ENCODE measurements at regions not wholly inside any gene's neighbourhood (a gene's known extent, or its start where the extent isn't known, plus 50 kb on each side); places are given as distances from the start of the nearest gene placed in this dataset.
A peak's percentile ranks its signal among the peaks of the same experiment; 100 is the strongest.

GRCh38 chr7:19982841-19983835, 209.7 kb upstream of the TMEM196 start:
- CTCF ChIA-PET: no interaction called here
- DNase-seq: peak in 1 of 2 experiments; percentile 44

GRCh38 chr7:19973581-19973980, 200.2 kb upstream of the TMEM196 start:
- POLR2A ChIA-PET (ENCODE audit: unreplicated experiment): no interaction called here
- no peaks in the 10 kb centered on the region for H3K79me2 ChIP-seq (ENCODE audit: low read depth)

More at GRCh38 chr7:19982841-19983835, 209.7 kb upstream of the TMEM196 start:
- TF ChIP-seq, protein P1, sequence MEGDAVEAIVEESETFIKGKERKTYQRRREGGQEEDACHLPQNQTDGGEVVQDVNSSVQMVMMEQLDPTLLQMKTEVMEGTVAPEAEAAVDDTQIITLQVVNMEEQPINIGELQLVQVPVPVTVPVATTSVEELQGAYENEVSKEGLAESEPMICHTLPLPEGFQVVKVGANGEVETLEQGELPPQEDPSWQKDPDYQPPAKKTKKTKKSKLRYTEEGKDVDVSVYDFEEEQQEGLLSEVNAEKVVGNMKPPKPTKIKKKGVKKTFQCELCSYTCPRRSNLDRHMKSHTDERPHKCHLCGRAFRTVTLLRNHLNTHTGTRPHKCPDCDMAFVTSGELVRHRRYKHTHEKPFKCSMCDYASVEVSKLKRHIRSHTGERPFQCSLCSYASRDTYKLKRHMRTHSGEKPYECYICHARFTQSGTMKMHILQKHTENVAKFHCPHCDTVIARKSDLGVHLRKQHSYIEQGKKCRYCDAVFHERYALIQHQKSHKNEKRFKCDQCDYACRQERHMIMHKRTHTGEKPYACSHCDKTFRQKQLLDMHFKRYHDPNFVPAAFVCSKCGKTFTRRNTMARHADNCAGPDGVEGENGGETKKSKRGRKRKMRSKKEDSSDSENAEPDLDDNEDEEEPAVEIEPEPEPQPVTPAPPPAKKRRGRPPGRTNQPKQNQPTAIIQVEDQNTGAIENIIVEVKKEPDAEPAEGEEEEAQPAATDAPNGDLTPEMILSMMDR (conservative IDR thresholded peaks at IDR 0.05): peak; percentile 53; the same call in 1 of the 2 replicates
- no peak for TF ChIP-seq EZH2 (IDR thresholded peaks at IDR 0.05; ENCODE audit: low read depth)
- Histone ChIP-seq H2AFZ (no peak overlapping the region), H3F3A (ENCODE audit: insufficient read depth, low read depth) (no peaks in the 10 kb centered on the region), H3K4me1 (replicated peaks; ENCODE audit: insufficient read depth) (no peaks in the 10 kb centered on the region), H3K9me2 (ENCODE audit: insufficient read depth) (no peaks in the 10 kb centered on the region), H3K4me2 (no peak overlapping the region), H4K20me1 (ENCODE audit: insufficient read depth) (no peaks in the 10 kb centered on the region), H3K27ac (no peak overlapping the region), H3K9me3 (ENCODE audit: insufficient read depth, low read depth) (no peaks in the 10 kb centered on the region; the same call in 1 of the 2 replicates), H3K79me2 (ENCODE audit: low read depth) (no peaks in the 10 kb centered on the region), H3K4me3 (no peak overlapping the region), H3K27me3 (ENCODE audit: insufficient read depth, low read depth) (no peaks in the 10 kb centered on the region), H3K36me3 (ENCODE audit: low read depth) (no peaks in the 10 kb centered on the region)
- POLR2A ChIA-PET (ENCODE audit: unreplicated experiment): no interaction called here
- intact Hi-C loops (cut with micrococcal nuclease; ENCODE audit: unreplicated experiment): loop anchor here (5.0 kb wide), 1 partner anchor 614 kb away; no protein-coding TSS in a partner anchor
- BruUV-seq (replicated peaks): no TSS peak

GRCh38 chr7:19972876-19973275, 199.5 kb upstream of the TMEM196 start:
- Histone ChIP-seq H3K4me1 (replicated peaks; ENCODE audit: insufficient read depth) (peaks cover 28% of the 10 kb centered on the region), H3K27me3 (ENCODE audit: insufficient read depth, low read depth) (no peaks in the 10 kb centered on the region), H3K27ac (no peak overlapping the region), H3K79me2 (ENCODE audit: low read depth) (no peaks in the 10 kb centered on the region), H4K20me1 (ENCODE audit: insufficient read depth) (no peaks in the 10 kb centered on the region), H3K4me3 (no peak overlapping the region), H3F3A (ENCODE audit: insufficient read depth, low read depth) (peaks cover 17% of the 10 kb centered on the region; the same call in 1 of the 2 replicates), H3K4me2 (no peak overlapping the region), H3K36me3 (ENCODE audit: low read depth) (0 out of 2 replicates have a peak, but pooled peaks cover 4% of the 10 kb centered on the region), H3K9me2 (ENCODE audit: insufficient read depth) (no peaks in the 10 kb centered on the region), H2AFZ (no peak overlapping the region), H3K9me3 (ENCODE audit: insufficient read depth, low read depth) (peaks cover 24% of the 10 kb centered on the region)
- POLR2A ChIA-PET (ENCODE audit: unreplicated experiment): no interaction called here
- no TSS peak for BruUV-seq (replicated peaks)
- no peak for DNase-seq
- intact Hi-C loops (cut with micrococcal nuclease; ENCODE audit: unreplicated experiment): loop anchor here (5.0 kb wide), 4 partner anchors 159 to 324 kb away; partner anchors contain the start of gene MACC1
- TF ChIP-seq EZH2 (IDR thresholded peaks at IDR 0.05; ENCODE audit: low read depth): no peak
- TF ChIP-seq, protein P1 (conservative IDR thresholded peaks at IDR 0.05): no peak
- CTCF ChIA-PET: no interaction called here

More at GRCh38 chr7:19973581-19973980, 200.2 kb upstream of the TMEM196 start:
- no peak overlapping the region for H3K27ac ChIP-seq
- H3K4me2 ChIP-seq: no peak overlapping the region
- no TSS peak for BruUV-seq (replicated peaks)
- CTCF ChIA-PET: no interaction called here
- no peak overlapping the region for H2AFZ ChIP-seq
- no peak for DNase-seq
- no peak for TF ChIP-seq EZH2 (IDR thresholded peaks at IDR 0.05; ENCODE audit: low read depth)
- TF ChIP-seq, protein P1 (conservative IDR thresholded peaks at IDR 0.05): no peak
- H3K9me3 ChIP-seq (ENCODE audit: insufficient read depth, low read depth): peaks cover 19% of the 10 kb centered on the region
- H3F3A ChIP-seq (ENCODE audit: insufficient read depth, low read depth): peaks cover 17% of the 10 kb centered on the region; the same call in 1 of the 2 replicates
- H3K27me3 ChIP-seq (ENCODE audit: insufficient read depth, low read depth): no peaks in the 10 kb centered on the region
- peaks cover 28% of the 10 kb centered on the region for H3K4me1 ChIP-seq (replicated peaks; ENCODE audit: insufficient read depth)
- no peak overlapping the region for H3K4me3 ChIP-seq
- intact Hi-C loops (cut with micrococcal nuclease; ENCODE audit: unreplicated experiment): loop anchor here (5.0 kb wide), 4 partner anchors 159 to 324 kb away; partner anchors contain the start of gene MACC1
- H4K20me1 ChIP-seq (ENCODE audit: insufficient read depth): no peaks in the 10 kb centered on the region
- H3K36me3 ChIP-seq (ENCODE audit: low read depth): 0 out of 2 replicates have a peak, but pooled peaks cover 4% of the 10 kb centered on the region
- H3K9me2 ChIP-seq (ENCODE audit: insufficient read depth): no peaks in the 10 kb centered on the region
